Astrocyte of the spinal cord (primary cell): ENCODE measurements at regions not wholly inside any gene's neighbourhood (a gene's known extent, or its start where the extent isn't known, plus 50 kb on each side); places are given as distances from the start of the nearest gene placed in this dataset.
"Not testable (repeated sequence)": the region's sequence is repeated elsewhere in the genome, so short reads cannot be mapped to it uniquely, and the experiment has no call there.

Experiments used
- DNase-seq: peaks from one replicate; pipeline ENCODE4 v3.0.0; 2011; ENCODE audit warnings: low read depth, low spot score
- H3K4me3 ChIP-seq: 2 replicates; pipeline ENCODE4 v1.5.1; 2011; ENCODE audit warnings: low read depth, mild to moderate bottlenecking, low read length, moderate library complexity
- in situ Hi-C: cut with HindIII; loops from 2 replicates; pipeline ENCODE4 v1.10.0; 2017; ENCODE audit warnings: low sequenced_read_pairs
- TF ChIP-seq, protein P1 (sequence below): IDR thresholded peaks from 2 replicates; pipeline ENCODE4 v1.5.1; 2012; ENCODE audit warnings: low read depth, mild to moderate bottlenecking, low read length, inconsistent platforms

GRCh38 chr9:25481372-25481771 lies 196.9 kb downstream of the TUSC1 start:
- in situ Hi-C loops: no loop called here
- no peak for DNase-seq
- TF ChIP-seq, protein P1, sequence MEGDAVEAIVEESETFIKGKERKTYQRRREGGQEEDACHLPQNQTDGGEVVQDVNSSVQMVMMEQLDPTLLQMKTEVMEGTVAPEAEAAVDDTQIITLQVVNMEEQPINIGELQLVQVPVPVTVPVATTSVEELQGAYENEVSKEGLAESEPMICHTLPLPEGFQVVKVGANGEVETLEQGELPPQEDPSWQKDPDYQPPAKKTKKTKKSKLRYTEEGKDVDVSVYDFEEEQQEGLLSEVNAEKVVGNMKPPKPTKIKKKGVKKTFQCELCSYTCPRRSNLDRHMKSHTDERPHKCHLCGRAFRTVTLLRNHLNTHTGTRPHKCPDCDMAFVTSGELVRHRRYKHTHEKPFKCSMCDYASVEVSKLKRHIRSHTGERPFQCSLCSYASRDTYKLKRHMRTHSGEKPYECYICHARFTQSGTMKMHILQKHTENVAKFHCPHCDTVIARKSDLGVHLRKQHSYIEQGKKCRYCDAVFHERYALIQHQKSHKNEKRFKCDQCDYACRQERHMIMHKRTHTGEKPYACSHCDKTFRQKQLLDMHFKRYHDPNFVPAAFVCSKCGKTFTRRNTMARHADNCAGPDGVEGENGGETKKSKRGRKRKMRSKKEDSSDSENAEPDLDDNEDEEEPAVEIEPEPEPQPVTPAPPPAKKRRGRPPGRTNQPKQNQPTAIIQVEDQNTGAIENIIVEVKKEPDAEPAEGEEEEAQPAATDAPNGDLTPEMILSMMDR: no peak
- no peak overlapping the region for H3K4me3 ChIP-seq

GRCh38 chr9:25480696-25481095 lies 197.5 kb downstream of the TUSC1 start:
- H3K4me3 ChIP-seq: no peak overlapping the region
- TF ChIP-seq, protein P1: no peak
- DNase-seq: no peak
- in situ Hi-C loops: no loop called here

GRCh38 chr9:25472681-25473080 lies 205.6 kb downstream of the TUSC1 start:
- no peak overlapping the region for H3K4me3 ChIP-seq
- TF ChIP-seq, protein P1: no peak
- in situ Hi-C loops: no loop called here
- no peak for DNase-seq

- DNase-seq: no peak
- TF ChIP-seq, protein P1: no peak
- no peak overlapping the region for H3K4me3 ChIP-seq
- in situ Hi-C loops: no loop called here
Observed at GRCh38 chr9:25472085-25472607, 206.1 kb downstream of the TUSC1 start.

GRCh38 chr9:25461416-25461815 lies 216.8 kb downstream of the TUSC1 start:
- no peak for DNase-seq
- TF ChIP-seq, protein P1: no peak
- in situ Hi-C loops: no loop called here
- no peak overlapping the region for H3K4me3 ChIP-seq

GRCh38 chr9:25453875-25454274 lies 224.4 kb downstream of the TUSC1 start:
- H3K4me3 ChIP-seq: no peak overlapping the region
- in situ Hi-C loops: no loop called here
- TF ChIP-seq, protein P1: no peak
- DNase-seq: no peak

DNA sequence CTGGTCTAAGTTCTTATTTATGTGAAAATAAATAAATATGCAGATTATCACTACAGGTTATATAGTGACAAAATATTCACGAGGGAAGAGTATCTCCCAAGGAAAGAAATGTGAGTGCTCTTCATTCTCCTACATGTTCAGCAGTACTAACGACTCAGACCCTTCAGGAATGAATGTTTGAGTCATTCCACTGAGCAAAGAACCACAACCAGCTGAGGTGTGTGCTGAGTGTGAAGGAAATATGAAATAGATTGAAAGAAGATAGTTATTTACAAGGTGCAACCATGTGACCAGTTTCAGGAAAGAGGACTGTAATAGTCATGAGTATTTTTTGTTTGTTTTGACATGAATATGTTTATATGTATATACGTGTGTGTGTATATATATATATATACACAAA lies 228.7 kb downstream of the TUSC1 start:
- in situ Hi-C loops: no loop called here
- DNase-seq: no peak
- no peak overlapping the region for H3K4me3 ChIP-seq
- TF ChIP-seq, protein P1: no peak

DNA sequence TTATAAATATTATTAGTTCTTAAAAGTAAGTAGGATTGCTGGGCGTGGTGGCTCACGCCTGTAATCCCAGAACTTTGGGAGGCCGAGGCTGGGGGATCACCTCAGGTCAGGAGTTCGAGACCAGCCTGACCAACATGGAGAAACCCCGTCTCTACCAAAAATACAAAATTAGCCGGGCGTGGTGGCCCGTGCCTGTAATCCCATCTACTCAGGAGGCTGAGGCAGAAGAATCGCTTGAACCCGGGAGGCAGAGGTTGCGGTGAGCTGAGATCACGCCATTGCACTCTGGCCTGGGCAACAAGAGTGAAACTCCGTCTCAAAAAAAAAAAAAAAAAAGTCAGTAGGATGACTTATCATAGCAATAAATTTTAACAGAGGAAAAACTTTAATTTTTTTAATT lies 232.5 kb downstream of the TUSC1 start:
- H3K4me3 ChIP-seq, DNase-seq, in situ Hi-C loops: not testable (repeated sequence)
